ENCODE measurements at regions not wholly inside any gene's neighbourhood (a gene's known extent, or its start where the extent isn't known, plus 50 kb on each side); places are given as distances from the start of the nearest gene placed in this dataset.

DNA sequence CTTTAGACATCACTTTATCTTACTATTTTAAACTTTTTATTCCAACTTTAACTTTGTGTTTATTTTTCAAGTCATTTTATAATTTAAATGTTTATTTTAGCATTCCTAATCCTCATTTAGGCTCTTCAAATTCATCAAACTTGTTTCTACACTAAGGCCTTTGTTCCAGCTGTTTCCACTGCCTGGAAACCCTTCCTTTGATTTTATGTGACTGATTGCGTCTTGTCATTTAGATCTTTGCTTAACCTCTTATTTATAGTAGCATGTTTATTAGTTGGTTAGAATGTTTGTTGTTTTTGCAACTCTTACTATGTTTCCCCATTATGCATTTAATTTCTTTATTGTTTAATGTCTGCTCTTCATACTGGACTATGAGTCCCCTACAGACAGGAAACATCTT lies 132.0 kb downstream of the FAM181B start:
- H3K36me3 ChIP-seq (ENCODE audit: control insufficient read depth, insufficient read depth, low read length), result no peaks in the 10 kb centered on the region
- H3K4me3 ChIP-seq (ENCODE audit: low read depth, low read length), result no peak overlapping the region
- TF ChIP-seq, protein P1, sequence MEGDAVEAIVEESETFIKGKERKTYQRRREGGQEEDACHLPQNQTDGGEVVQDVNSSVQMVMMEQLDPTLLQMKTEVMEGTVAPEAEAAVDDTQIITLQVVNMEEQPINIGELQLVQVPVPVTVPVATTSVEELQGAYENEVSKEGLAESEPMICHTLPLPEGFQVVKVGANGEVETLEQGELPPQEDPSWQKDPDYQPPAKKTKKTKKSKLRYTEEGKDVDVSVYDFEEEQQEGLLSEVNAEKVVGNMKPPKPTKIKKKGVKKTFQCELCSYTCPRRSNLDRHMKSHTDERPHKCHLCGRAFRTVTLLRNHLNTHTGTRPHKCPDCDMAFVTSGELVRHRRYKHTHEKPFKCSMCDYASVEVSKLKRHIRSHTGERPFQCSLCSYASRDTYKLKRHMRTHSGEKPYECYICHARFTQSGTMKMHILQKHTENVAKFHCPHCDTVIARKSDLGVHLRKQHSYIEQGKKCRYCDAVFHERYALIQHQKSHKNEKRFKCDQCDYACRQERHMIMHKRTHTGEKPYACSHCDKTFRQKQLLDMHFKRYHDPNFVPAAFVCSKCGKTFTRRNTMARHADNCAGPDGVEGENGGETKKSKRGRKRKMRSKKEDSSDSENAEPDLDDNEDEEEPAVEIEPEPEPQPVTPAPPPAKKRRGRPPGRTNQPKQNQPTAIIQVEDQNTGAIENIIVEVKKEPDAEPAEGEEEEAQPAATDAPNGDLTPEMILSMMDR (IDR thresholded peaks at IDR 0.05; ENCODE audit: insufficient read depth, low read length, poor library complexity, severe bottlenecking), result no peak
- no peak for DNase-seq (ENCODE audit: low read depth)
- H3K27me3 ChIP-seq (ENCODE audit: control insufficient read depth, insufficient read depth, low read length), result no peaks in the 10 kb centered on the region

DNA sequence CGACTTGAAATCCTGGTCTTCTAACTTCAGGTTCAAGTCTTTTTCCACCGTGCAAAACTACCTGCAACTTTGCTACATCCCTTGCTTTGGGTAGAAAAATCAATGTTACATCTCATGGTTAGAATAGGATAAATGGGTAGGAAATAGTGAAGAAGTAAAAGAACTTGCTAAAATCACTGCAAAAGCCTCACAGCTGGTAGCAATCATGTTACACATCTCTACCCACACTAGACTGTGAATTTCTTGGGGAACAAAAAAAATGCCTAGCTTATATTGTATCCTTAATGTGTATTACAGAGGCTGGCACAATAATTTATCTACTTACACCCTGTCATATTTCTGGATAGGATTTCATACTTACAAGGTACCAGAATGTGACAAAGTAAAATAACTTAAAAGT lies 133.8 kb downstream of the FAM181B start:
- H3K4me3 ChIP-seq (ENCODE audit: low read depth, low read length), result no peak overlapping the region
- no peaks in the 10 kb centered on the region for H3K36me3 ChIP-seq (ENCODE audit: control insufficient read depth, insufficient read depth, low read length)
- no peak for DNase-seq (ENCODE audit: low read depth)
- TF ChIP-seq, protein P1 (IDR thresholded peaks at IDR 0.05; ENCODE audit: insufficient read depth, low read length, poor library complexity, severe bottlenecking), result no peak
- H3K27me3 ChIP-seq (ENCODE audit: control insufficient read depth, insufficient read depth, low read length), result no peaks in the 10 kb centered on the region

DNA sequence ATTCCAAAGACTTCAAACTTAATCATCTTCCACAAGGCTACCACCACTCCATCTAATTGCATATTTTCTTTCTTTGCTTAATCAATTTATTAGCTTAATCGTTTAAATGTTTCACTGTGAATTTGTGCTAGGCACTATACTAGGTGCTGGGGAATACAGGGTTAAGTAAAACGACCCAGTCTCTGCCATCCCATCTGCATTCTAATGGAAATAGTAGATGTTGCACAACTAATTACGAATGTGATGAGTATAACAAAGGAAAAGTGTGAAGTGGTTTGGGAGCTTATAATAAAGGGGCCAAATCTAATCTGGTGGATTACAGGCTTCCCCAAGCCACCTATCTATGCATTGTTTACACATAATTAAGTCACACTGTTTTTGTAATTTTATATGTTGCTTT lies 147.1 kb downstream of the FAM181B start:
- TF ChIP-seq, protein P1 (IDR thresholded peaks at IDR 0.05; ENCODE audit: insufficient read depth, low read length, poor library complexity, severe bottlenecking), result no peak
- DNase-seq (ENCODE audit: low read depth), result no peak
- Histone ChIP-seq H3K36me3 (ENCODE audit: control insufficient read depth, insufficient read depth, low read length) (no peaks in the 10 kb centered on the region), H3K27me3 (ENCODE audit: control insufficient read depth, insufficient read depth, low read length) (no peaks in the 10 kb centered on the region), H3K4me3 (ENCODE audit: low read depth, low read length) (no peak overlapping the region)

DNA sequence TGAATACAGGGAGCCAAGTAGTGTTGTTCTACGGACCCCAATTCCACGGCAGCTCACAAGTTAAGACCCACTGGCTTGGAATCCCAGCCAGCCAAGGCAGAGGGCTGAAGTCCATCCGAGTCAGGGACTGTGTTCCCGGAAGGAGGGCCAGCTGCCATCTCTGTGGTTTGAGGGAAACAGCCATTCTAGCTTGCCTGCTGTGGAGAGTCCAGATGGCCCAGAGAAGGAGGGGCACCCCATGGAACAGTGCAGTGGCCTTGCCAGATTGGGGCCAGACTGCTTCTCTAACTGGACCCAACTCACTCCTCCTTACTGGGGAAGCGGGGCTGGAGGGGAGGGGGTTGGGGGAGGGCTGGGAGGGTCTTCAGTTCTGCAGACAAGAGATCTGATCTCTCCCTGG lies 156.4 kb downstream of the FAM181B start:
- no peak for DNase-seq (ENCODE audit: low read depth)
- H3K36me3 ChIP-seq (ENCODE audit: control insufficient read depth, insufficient read depth, low read length), result no peaks in the 10 kb centered on the region
- TF ChIP-seq, protein P1 (IDR thresholded peaks at IDR 0.05; ENCODE audit: insufficient read depth, low read length, poor library complexity, severe bottlenecking), result no peak
- no peak overlapping the region for H3K4me3 ChIP-seq (ENCODE audit: low read depth, low read length)
- no peaks in the 10 kb centered on the region for H3K27me3 ChIP-seq (ENCODE audit: control insufficient read depth, insufficient read depth, low read length)

DNA sequence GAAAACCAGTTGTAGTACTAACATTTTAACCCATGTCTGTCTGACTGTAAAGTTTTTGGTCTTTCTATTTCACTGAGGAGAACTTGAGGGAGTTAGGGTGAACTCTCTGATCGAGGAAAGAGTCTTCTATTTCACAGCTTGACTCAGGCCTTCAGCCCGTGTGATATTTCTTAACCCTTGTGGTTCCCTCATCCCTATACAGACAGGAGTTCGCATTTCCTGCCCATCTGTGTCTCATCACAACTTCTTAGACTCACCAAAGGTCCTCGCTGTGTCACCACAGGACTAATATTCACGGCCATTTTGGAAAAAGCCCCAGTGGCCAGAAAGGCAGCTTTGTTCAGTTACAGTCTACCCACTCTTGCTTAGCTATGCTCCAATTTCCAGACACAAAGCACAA lies 172.8 kb downstream of the FAM181B start:
- H3K36me3 ChIP-seq (ENCODE audit: control insufficient read depth, insufficient read depth, low read length), result no peaks in the 10 kb centered on the region
- TF ChIP-seq, protein P1 (IDR thresholded peaks at IDR 0.05; ENCODE audit: insufficient read depth, low read length, poor library complexity, severe bottlenecking), result no peak
- DNase-seq (ENCODE audit: low read depth), result no peak
- no peaks in the 10 kb centered on the region for H3K27me3 ChIP-seq (ENCODE audit: control insufficient read depth, insufficient read depth, low read length)
- H3K4me3 ChIP-seq (ENCODE audit: low read depth, low read length), result no peak overlapping the region

DNA sequence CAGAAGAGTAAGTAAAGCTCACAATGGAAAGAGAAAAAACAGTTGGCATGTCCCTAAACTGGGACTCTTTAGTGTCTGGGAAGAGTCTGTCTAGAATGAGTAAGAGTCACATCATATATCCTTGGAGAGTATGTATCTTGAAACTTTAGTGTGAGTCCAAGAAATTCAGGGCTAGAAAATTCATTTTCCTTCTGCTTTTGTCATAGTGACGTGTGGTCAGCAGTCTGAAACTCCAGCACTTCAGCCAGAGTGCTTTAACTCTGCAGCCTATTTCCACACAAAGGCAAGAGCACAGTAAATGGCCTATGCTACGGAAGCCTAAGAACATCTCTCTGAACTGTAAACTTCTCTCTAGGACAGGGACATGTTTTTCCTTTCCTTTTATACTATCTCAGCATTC lies 174.1 kb downstream of the FAM181B start:
- DNase-seq (ENCODE audit: low read depth), result no peak
- Histone ChIP-seq H3K4me3 (ENCODE audit: low read depth, low read length) (no peak overlapping the region), H3K27me3 (ENCODE audit: control insufficient read depth, insufficient read depth, low read length) (no peaks in the 10 kb centered on the region), H3K36me3 (ENCODE audit: control insufficient read depth, insufficient read depth, low read length) (no peaks in the 10 kb centered on the region)
- TF ChIP-seq, protein P1 (IDR thresholded peaks at IDR 0.05; ENCODE audit: insufficient read depth, low read length, poor library complexity, severe bottlenecking), result no peak
